Mesendoderm (in vitro differentiated cells): ENCODE measurements at regions not wholly inside any gene's neighbourhood (a gene's known extent, or its start where the extent isn't known, plus 50 kb on each side); places are given as distances from the start of the nearest gene placed in this dataset.

Experiments used
- DNase-seq: peaks from one replicate; pipeline ENCODE4 v3.0.0; 2013
- H2AK5ac ChIP-seq: 2 replicates; pipeline ENCODE4 v1.6.1; 2013; ENCODE audit warnings: low read length, inconsistent platforms
- H2BK120ac ChIP-seq: 2 replicates; pipeline ENCODE4 v1.6.1; 2013; ENCODE audit warnings: low read depth, mild to moderate bottlenecking, low read length, moderate library complexity, mixed read lengths
- H2BK15ac ChIP-seq: replicated peaks from 2 replicates; pipeline ENCODE4 v1.6.1; 2013; ENCODE audit warnings: low read depth, mild to moderate bottlenecking, moderate library complexity
- H2BK5ac ChIP-seq: 2 replicates; pipeline ENCODE4 v1.6.1; 2013; ENCODE audit warnings: low read length, inconsistent platforms
- H3K18ac ChIP-seq: 2 replicates; pipeline ENCODE4 v1.6.1; 2013; ENCODE audit warnings: mild to moderate bottlenecking, low read length, mixed read lengths
- H3K23ac ChIP-seq: one replicate; pipeline ENCODE4 v1.6.1; 2013; ENCODE audit warnings: low read length
- H3K27ac ChIP-seq: 2 replicates; pipeline ENCODE4 v1.5.1; 2013; ENCODE audit warnings: low read depth, mild to moderate bottlenecking, inconsistent platforms, low read length, moderate library complexity
- H3K27me3 ChIP-seq: 2 replicates; pipeline ENCODE4 v1.6.1; 2013; ENCODE audit warnings: low read length, control low read depth, mild to moderate bottlenecking, inconsistent platforms; ENCODE audit not compliant: insufficient read depth, poor library complexity
- H3K36me3 ChIP-seq: 2 replicates; pipeline ENCODE4 v1.6.1; 2013; ENCODE audit warnings: low read length, inconsistent platforms; ENCODE audit not compliant: control insufficient read depth, insufficient read depth
- H3K4ac ChIP-seq: one replicate; pipeline ENCODE4 v1.6.1; 2013; ENCODE audit warnings: low read depth, mild to moderate bottlenecking, low read length, moderate library complexity
- H3K4me1 ChIP-seq: 2 replicates; pipeline ENCODE4 v1.6.1; 2013; ENCODE audit warnings: low read depth, low read length, inconsistent platforms; ENCODE audit not compliant: control insufficient read depth
- H3K4me2 ChIP-seq: 2 replicates; pipeline ENCODE4 v1.6.1; 2013; ENCODE audit warnings: low read length
- H3K4me3 ChIP-seq: 2 replicates; pipeline ENCODE4 v1.5.1; 2013; ENCODE audit warnings: mild to moderate bottlenecking, low read length
- H3K56ac ChIP-seq: one replicate; pipeline ENCODE4 v1.6.1; 2013; ENCODE audit warnings: low read length
- H3K79me1 ChIP-seq: 2 replicates; pipeline ENCODE4 v1.6.1; 2013; ENCODE audit warnings: low read length, inconsistent platforms
- H3K79me2 ChIP-seq: 2 replicates; pipeline ENCODE4 v1.6.1; 2013; ENCODE audit warnings: mild to moderate bottlenecking, low read length; ENCODE audit not compliant: control insufficient read depth, insufficient read depth
- H3K9ac ChIP-seq: 2 replicates; pipeline ENCODE4 v1.6.1; 2013; ENCODE audit warnings: low read length, inconsistent platforms
- H4K5ac ChIP-seq: one replicate; pipeline ENCODE4 v1.6.1; 2013; ENCODE audit warnings: low read length
- H4K8ac ChIP-seq: one replicate; pipeline ENCODE4 v1.6.1; 2013; ENCODE audit warnings: low read depth, mild to moderate bottlenecking, control low read depth, low read length, moderate library complexity
- WGBS: extraction: QIAGEN DNeasy Blood & Tissue Kit; methylation state at CpG from one replicate; pipeline ENCODE4 v1.1.7; 2013; ENCODE audit warnings: low lambda C conversion rate, missing lambda C conversion rate; ENCODE audit not compliant: insufficient coverage; ENCODE audit errors: extremely low coverage; 5-methylcytosine and 5-hydroxymethylcytosine counted together

- H3K79me2 ChIP-seq: no peaks in the 10 kb centered on the region
- no peak overlapping the region for H3K27ac ChIP-seq
- H3K27me3 ChIP-seq: no peaks in the 10 kb centered on the region
- no peaks in the 10 kb centered on the region for H3K36me3 ChIP-seq
- H3K56ac ChIP-seq: no peak overlapping the region
- H3K4me3 ChIP-seq: no peak overlapping the region
- H3K4ac ChIP-seq: no peak overlapping the region
- no peak overlapping the region for H4K8ac ChIP-seq
- no peak overlapping the region for H3K4me2 ChIP-seq
- H2BK5ac ChIP-seq: no peak overlapping the region
- H3K18ac ChIP-seq: no peak overlapping the region
- no peak for DNase-seq
- H2AK5ac ChIP-seq: no peak overlapping the region
- H3K4me1 ChIP-seq: no peaks in the 10 kb centered on the region
- H3K9ac ChIP-seq: no peak overlapping the region
- H2BK15ac ChIP-seq: no peak overlapping the region
- no peak overlapping the region for H2BK120ac ChIP-seq
- H3K23ac ChIP-seq: no peak overlapping the region
- no peak overlapping the region for H4K5ac ChIP-seq
- WGBS: no CpG with 5 or more reads among the region's 2 CpGs
- H3K79me1 ChIP-seq: no peaks in the 10 kb centered on the region
Observed at GRCh38 chr4:126451237-126451873, 1136.6 kb downstream of the FAT4 start.

DNA sequence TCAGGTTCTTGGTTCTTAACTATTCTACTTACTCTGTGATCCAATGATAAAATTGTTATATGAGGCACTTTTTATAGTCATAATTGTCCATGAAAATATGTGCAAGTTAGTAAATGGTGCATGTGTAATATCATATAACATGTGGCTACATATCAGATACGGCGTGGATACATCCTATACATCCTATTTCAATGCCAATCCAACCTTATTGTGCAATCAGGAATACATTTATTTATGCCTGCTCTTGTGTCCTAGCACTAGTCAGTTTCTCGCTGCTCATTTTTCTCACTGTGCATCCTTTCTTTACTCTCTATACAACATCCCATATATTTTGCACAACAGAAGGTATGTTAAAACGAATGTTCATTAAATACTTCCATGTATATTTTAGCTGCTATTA, 1141.1 kb downstream of the FAT4 start:
- no peaks in the 10 kb centered on the region for H3K36me3 ChIP-seq
- no CpG with 5 or more reads among the region's 4 CpGs for WGBS
- no peak overlapping the region for H2BK15ac ChIP-seq
- no peak overlapping the region for H3K9ac ChIP-seq
- no peak for DNase-seq
- no peak overlapping the region for H2AK5ac ChIP-seq
- H3K79me2 ChIP-seq: no peaks in the 10 kb centered on the region
- no peak overlapping the region for H3K4me3 ChIP-seq
- H4K5ac ChIP-seq: no peak overlapping the region
- H3K4me2 ChIP-seq: no peak overlapping the region
- no peak overlapping the region for H4K8ac ChIP-seq
- no peak overlapping the region for H2BK120ac ChIP-seq
- H2BK5ac ChIP-seq: no peak overlapping the region
- no peak overlapping the region for H3K56ac ChIP-seq
- no peak overlapping the region for H3K27ac ChIP-seq
- H3K4ac ChIP-seq: no peak overlapping the region
- H3K23ac ChIP-seq: no peak overlapping the region
- H3K18ac ChIP-seq: no peak overlapping the region
- H3K4me1 ChIP-seq: no peaks in the 10 kb centered on the region
- no peaks in the 10 kb centered on the region for H3K27me3 ChIP-seq
- no peaks in the 10 kb centered on the region for H3K79me1 ChIP-seq

GRCh38 chr4:126458993-126459392, 1144.2 kb downstream of the FAT4 start:
- Histone ChIP-seq H3K56ac (no peak overlapping the region), H3K27me3 (no peaks in the 10 kb centered on the region), H3K4me1 (no peaks in the 10 kb centered on the region), H3K4ac (no peak overlapping the region), H3K79me1 (no peaks in the 10 kb centered on the region), H2AK5ac (no peak overlapping the region), H2BK15ac (no peak overlapping the region), H2BK5ac (no peak overlapping the region), H4K5ac (no peak overlapping the region), H2BK120ac (no peak overlapping the region), H3K27ac (no peak overlapping the region), H3K4me2 (no peak overlapping the region), H3K4me3 (no peak overlapping the region), H3K9ac (no peak overlapping the region), H4K8ac (no peak overlapping the region), H3K18ac (no peak overlapping the region), H3K23ac (no peak overlapping the region), H3K36me3 (no peaks in the 10 kb centered on the region), H3K79me2 (no peaks in the 10 kb centered on the region)
- WGBS: no CpG with 5 or more reads among the region's 1 CpG
- no peak for DNase-seq

GRCh38 chr4:126465341-126465740, 1150.6 kb downstream of the FAT4 start:
- Histone ChIP-seq H3K4me2 (no peak overlapping the region), H3K36me3 (no peaks in the 10 kb centered on the region), H3K4me3 (no peak overlapping the region), H2BK120ac (no peak overlapping the region), H3K27ac (no peak overlapping the region), H2BK5ac (no peak overlapping the region), H2BK15ac (no peak overlapping the region), H3K56ac (no peak overlapping the region), H3K18ac (no peak overlapping the region), H4K5ac (no peak overlapping the region), H3K4me1 (no peaks in the 10 kb centered on the region), H4K8ac (no peak overlapping the region), H3K23ac (no peak overlapping the region), H3K9ac (no peak overlapping the region), H3K79me1 (no peaks in the 10 kb centered on the region), H3K4ac (no peak overlapping the region), H3K27me3 (no peaks in the 10 kb centered on the region), H3K79me2 (no peaks in the 10 kb centered on the region), H2AK5ac (no peak overlapping the region)
- DNase-seq: no peak
- WGBS: no CpG with 5 or more reads among the region's 1 CpG

GRCh38 chr4:126466848-126467247, 1152.1 kb downstream of the FAT4 start:
- WGBS: no CpG with 5 or more reads among the region's 2 CpGs

DNA sequence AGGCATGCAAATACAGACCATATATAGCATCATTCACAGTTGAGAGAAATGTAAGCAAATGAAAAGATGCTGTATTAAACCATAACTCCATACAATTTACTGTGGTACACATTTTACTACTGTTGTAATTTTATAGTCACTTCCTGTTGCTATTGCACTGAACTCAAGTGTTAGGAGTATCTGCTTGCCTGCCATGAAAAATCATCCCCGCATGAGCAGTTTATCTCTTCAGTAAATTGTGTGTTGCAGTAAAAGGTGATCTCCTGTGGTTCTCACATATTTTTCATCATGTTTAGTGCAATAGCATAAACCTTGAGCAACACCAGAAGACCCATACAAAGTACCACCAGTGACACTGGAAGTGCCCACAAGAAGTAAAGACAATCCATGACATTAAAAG, 1153.4 kb downstream of the FAT4 start:
- Histone ChIP-seq H3K27ac (no peak overlapping the region), H4K8ac (no peak overlapping the region), H3K4me1 (no peaks in the 10 kb centered on the region), H2BK15ac (no peak overlapping the region), H3K23ac (no peak overlapping the region), H3K4ac (no peak overlapping the region), H3K18ac (no peak overlapping the region), H3K9ac (no peak overlapping the region), H3K27me3 (no peaks in the 10 kb centered on the region), H3K4me2 (no peak overlapping the region), H2AK5ac (no peak overlapping the region), H4K5ac (no peak overlapping the region), H3K36me3 (no peaks in the 10 kb centered on the region), H3K4me3 (no peak overlapping the region), H3K56ac (no peak overlapping the region), H2BK120ac (no peak overlapping the region), H2BK5ac (no peak overlapping the region), H3K79me1 (no peaks in the 10 kb centered on the region), H3K79me2 (no peaks in the 10 kb centered on the region)
- WGBS: no CpG with 5 or more reads among the region's 1 CpG
- DNase-seq: no peak

More at GRCh38 chr4:126466848-126467247, 1152.1 kb downstream of the FAT4 start:
- H3K36me3 ChIP-seq: no peaks in the 10 kb centered on the region
- H2BK5ac ChIP-seq: no peak overlapping the region
- H3K79me2 ChIP-seq: no peaks in the 10 kb centered on the region
- H3K18ac ChIP-seq: no peak overlapping the region
- no peaks in the 10 kb centered on the region for H3K27me3 ChIP-seq
- H3K56ac ChIP-seq: no peak overlapping the region
- no peaks in the 10 kb centered on the region for H3K4me1 ChIP-seq
- H2BK120ac ChIP-seq: no peak overlapping the region
- no peak overlapping the region for H4K5ac ChIP-seq
- no peak overlapping the region for H2AK5ac ChIP-seq
- H4K8ac ChIP-seq: no peak overlapping the region
- no peak overlapping the region for H3K27ac ChIP-seq
- no peak overlapping the region for H3K4ac ChIP-seq
- no peak overlapping the region for H3K9ac ChIP-seq
- no peak overlapping the region for H3K4me2 ChIP-seq
- no peak overlapping the region for H3K23ac ChIP-seq
- H3K79me1 ChIP-seq: no peaks in the 10 kb centered on the region
- no peak overlapping the region for H3K4me3 ChIP-seq
- no peak overlapping the region for H2BK15ac ChIP-seq
- no peak for DNase-seq
